ENCODE measurements at regions not wholly inside any gene's neighbourhood (a gene's known extent, or its start where the extent isn't known, plus 50 kb on each side); places are given as distances from the start of the nearest gene placed in this dataset.

- TF ChIP-seq, protein P1, sequence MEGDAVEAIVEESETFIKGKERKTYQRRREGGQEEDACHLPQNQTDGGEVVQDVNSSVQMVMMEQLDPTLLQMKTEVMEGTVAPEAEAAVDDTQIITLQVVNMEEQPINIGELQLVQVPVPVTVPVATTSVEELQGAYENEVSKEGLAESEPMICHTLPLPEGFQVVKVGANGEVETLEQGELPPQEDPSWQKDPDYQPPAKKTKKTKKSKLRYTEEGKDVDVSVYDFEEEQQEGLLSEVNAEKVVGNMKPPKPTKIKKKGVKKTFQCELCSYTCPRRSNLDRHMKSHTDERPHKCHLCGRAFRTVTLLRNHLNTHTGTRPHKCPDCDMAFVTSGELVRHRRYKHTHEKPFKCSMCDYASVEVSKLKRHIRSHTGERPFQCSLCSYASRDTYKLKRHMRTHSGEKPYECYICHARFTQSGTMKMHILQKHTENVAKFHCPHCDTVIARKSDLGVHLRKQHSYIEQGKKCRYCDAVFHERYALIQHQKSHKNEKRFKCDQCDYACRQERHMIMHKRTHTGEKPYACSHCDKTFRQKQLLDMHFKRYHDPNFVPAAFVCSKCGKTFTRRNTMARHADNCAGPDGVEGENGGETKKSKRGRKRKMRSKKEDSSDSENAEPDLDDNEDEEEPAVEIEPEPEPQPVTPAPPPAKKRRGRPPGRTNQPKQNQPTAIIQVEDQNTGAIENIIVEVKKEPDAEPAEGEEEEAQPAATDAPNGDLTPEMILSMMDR (conservative IDR thresholded peaks at IDR 0.05 in 1 of 2, IDR thresholded peaks at IDR 0.05 in 1 of 2; ENCODE audit: extremely low read depth in 1 of 2, insufficient read depth in 1 of 2, low read depth in 1 of 2, low read length in 2 of 2), result no peak
- no peak for TF ChIP-seq EZH2 (IDR thresholded peaks at IDR 0.05; ENCODE audit: borderline replicate concordance, low read length)
Observed at GRCh38 chr3:18234717-18235335, 190.3 kb downstream of the SATB1 start.
